ENCODE measurements at regions not wholly inside any gene's neighbourhood (a gene's known extent, or its start where the extent isn't known, plus 50 kb on each side); places are given as distances from the start of the nearest gene placed in this dataset.
A peak's percentile ranks its signal among the peaks of the same experiment; 100 is the strongest.

DNA sequence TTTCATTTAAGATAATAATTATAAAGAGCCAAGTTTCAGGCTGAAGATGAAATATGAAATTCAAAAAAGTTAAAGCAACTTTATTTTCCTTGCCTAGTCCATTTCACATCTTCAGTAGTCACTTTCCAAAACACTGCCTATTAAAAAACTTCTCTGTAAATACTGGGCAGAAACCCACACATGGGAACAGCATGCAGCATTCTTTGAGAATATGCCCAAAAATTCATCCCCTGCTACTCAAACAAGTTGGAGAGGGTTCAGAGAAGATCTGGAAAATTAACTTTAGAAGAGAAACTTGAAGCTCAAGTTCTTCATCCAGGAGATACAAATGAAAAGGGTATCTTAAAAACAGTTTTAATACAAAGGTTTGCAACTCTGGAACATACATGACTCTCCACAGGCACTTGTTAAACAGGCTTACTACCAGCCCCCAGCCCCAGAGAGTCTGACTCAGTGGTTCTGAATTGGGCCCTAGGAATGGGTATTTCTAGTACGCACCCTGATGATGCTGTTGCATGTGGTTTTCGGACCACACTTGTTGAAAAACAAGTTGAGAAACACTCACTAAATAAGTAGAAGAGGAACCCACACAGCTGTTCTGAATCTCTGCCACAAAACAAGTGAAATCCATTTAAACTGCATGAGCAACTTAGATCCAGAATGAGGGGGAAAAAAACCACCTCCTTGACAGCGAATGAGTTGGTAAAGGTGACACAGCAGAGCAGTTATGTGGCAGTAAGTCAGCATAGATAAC, 329.1 kb downstream of the SATB2 start:
- peak in 2 of 4 donors; percentile 48 to 50 for DNase-seq
- no peak for ATAC-seq
- no peak overlapping the region for H3K4me3 ChIP-seq

DNA sequence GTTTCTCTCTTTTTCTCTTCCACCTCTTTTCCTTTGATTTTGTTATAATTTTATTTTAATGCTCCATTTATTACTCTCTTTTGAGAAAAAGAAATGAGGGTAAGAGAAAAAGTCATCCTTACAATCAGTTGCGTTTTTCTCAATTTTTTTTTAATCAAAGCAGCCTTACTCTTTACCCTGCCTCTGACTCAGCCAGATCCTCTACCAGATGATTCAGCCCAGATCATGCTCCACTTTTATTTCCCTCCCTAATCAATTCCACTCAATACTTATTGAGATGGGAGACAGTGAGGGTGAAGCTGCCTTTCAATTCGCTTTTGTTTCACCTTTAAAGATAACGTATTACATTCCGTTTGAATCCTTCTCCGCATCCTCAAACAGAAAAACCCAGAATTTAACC, 337.9 kb downstream of the SATB2 start:
- Histone ChIP-seq H3K4me3 (no peak overlapping the region), H3K27me3 (no peaks in the 10 kb centered on the region), H3K4me1 (no peaks in the 10 kb centered on the region), H3K27ac (no peak overlapping the region), H3K36me3 (no peaks in the 10 kb centered on the region), H3K9me3 (no peaks in the 10 kb centered on the region)
- no peak for DNase-seq
- intact Hi-C loops (cut with DNase I): no loop called here
- TF ChIP-seq, protein P1, sequence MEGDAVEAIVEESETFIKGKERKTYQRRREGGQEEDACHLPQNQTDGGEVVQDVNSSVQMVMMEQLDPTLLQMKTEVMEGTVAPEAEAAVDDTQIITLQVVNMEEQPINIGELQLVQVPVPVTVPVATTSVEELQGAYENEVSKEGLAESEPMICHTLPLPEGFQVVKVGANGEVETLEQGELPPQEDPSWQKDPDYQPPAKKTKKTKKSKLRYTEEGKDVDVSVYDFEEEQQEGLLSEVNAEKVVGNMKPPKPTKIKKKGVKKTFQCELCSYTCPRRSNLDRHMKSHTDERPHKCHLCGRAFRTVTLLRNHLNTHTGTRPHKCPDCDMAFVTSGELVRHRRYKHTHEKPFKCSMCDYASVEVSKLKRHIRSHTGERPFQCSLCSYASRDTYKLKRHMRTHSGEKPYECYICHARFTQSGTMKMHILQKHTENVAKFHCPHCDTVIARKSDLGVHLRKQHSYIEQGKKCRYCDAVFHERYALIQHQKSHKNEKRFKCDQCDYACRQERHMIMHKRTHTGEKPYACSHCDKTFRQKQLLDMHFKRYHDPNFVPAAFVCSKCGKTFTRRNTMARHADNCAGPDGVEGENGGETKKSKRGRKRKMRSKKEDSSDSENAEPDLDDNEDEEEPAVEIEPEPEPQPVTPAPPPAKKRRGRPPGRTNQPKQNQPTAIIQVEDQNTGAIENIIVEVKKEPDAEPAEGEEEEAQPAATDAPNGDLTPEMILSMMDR (IDR thresholded peaks at IDR 0.05): no peak
- ATAC-seq: no peak

More for the DNA sequence above, 329.1 kb downstream of the SATB2 start:
- no peaks in the 10 kb centered on the region for H3K4me1 ChIP-seq
- TF ChIP-seq, protein P1 (IDR thresholded peaks at IDR 0.05): no peak
- H3K27ac ChIP-seq: no peak overlapping the region
- no peaks in the 10 kb centered on the region for H3K9me3 ChIP-seq
- no peaks in the 10 kb centered on the region for H3K27me3 ChIP-seq
- intact Hi-C loops (cut with DNase I): no loop called here
- no peaks in the 10 kb centered on the region for H3K36me3 ChIP-seq

DNA sequence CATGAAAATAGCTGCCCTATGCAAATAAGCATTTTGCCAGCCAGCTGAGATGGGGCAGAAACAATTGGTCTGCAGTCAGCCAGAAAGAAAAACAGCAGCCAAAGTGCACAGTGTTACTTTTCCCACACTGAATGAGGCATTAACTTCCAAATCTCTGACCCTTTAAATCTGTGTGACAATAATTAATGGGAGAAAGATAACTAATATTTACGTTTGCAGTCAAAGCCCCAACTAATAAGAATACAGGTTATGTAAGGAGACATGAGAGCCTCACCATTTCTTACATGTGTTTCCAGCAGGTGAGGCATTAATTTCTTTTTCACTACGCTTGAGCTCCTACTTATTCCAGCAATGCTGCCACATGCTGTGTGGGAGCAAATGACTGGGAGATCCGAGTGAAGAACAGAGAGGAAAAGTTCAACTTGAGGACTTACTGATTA, 339.0 kb downstream of the SATB2 start:
- ATAC-seq (no peak), DNase-seq (no peak)
- Histone ChIP-seq H3K9me3 (no peaks in the 10 kb centered on the region), H3K27me3 (no peaks in the 10 kb centered on the region), H3K4me3 (no peak overlapping the region), H3K36me3 (no peaks in the 10 kb centered on the region), H3K4me1 (no peaks in the 10 kb centered on the region), H3K27ac (no peak overlapping the region)
- TF ChIP-seq, protein P1 (IDR thresholded peaks at IDR 0.05): no peak
- intact Hi-C loops (cut with DNase I): no loop called here

DNA sequence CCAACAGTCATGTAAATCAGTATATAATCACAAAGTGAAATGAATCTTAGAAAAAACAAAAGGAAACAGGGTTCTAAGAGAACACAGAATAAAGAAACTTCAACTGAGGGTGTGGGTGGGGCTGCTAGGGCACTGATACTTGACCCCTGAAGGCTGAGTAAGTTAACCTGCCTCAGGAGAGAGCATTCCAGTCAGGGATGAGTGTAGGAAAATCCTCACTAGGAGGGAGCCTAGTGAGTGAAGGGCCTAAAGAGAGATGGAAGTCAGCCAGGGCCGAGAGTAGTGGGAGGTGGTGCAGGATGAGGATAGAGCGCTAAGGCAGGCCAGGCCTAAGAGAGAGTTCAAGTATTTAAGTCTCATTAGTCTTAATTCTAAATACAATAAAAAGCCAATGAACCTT, 342.6 kb downstream of the SATB2 start:
- peak; percentile 58 for ATAC-seq

DNA sequence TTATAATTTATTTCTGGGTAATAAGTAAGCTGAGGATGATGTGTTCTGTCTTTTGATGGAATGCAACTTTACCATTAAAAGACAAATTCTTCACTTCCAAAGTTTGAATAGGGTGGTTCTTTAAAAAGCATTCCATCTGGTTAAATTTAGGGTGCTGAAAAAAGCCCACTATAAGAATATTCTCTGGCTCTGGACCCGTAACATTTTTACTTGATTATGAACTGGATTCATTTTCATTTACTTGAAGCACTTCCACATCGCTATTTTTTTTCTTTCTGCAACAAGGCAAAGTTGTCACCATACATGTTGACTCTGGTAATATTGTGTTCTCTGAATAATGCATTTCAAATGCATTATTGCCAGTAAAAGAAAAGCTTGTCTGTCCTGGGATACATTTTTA, 344.6 kb downstream of the SATB2 start:
- DNase-seq: no peak
- no peaks in the 10 kb centered on the region for H3K4me1 ChIP-seq
- no peaks in the 10 kb centered on the region for H3K27me3 ChIP-seq
- no peak overlapping the region for H3K4me3 ChIP-seq
- H3K9me3 ChIP-seq: no peaks in the 10 kb centered on the region
- no peaks in the 10 kb centered on the region for H3K36me3 ChIP-seq
- intact Hi-C loops (cut with DNase I): no loop called here
- no peak overlapping the region for H3K27ac ChIP-seq
- TF ChIP-seq, protein P1 (IDR thresholded peaks at IDR 0.05): no peak
- no peak for ATAC-seq

More for the DNA sequence above, 342.6 kb downstream of the SATB2 start:
- Histone ChIP-seq H3K27me3 (no peaks in the 10 kb centered on the region), H3K4me3 (no peak overlapping the region), H3K27ac (no peak overlapping the region), H3K9me3 (no peaks in the 10 kb centered on the region), H3K36me3 (no peaks in the 10 kb centered on the region), H3K4me1 (no peaks in the 10 kb centered on the region)
- TF ChIP-seq, protein P1 (IDR thresholded peaks at IDR 0.05): no peak
- peak in 1 of 4 donors; percentile 29 for DNase-seq
- intact Hi-C loops (cut with DNase I): no loop called here
